ENCODE measurements at regions not wholly inside any gene's neighbourhood (a gene's known extent, or its start where the extent isn't known, plus 50 kb on each side); places are given as distances from the start of the nearest gene placed in this dataset.
A peak's percentile ranks its signal among the peaks of the same experiment; 100 is the strongest.

GRCh38 chr13:107203146-107203847 lies 635.4 kb upstream of the ARGLU1 start:
- no peak overlapping the region for H3K9ac ChIP-seq (ENCODE audit: extremely low read depth, insufficient read length, low read length)
- no peak overlapping the region; a peak in 1 of 5 replicates for H3K4me3 Mint-ChIP-seq
- H3K23me2 ChIP-seq (ENCODE audit: insufficient read length, low read depth, low read length, poor library complexity, severe bottlenecking): no peaks in the 10 kb centered on the region
- no peak overlapping the region for H3K56ac ChIP-seq (ENCODE audit: insufficient read length, low read depth, low read length)
- H4K8ac ChIP-seq (replicated peaks; ENCODE audit: insufficient read length, low read depth, low read length): no peak overlapping the region
- H4K91ac ChIP-seq (ENCODE audit: insufficient read length, low read depth, low read length): no peak overlapping the region
- no peaks in the 10 kb centered on the region for H3K36me3 Mint-ChIP-seq (ENCODE audit: insufficient read depth in 1 of 3, low read depth in 3 of 3)
- no peak overlapping the region for H2AFZ ChIP-seq (ENCODE audit: low read length)
- H2BK5ac ChIP-seq (ENCODE audit: insufficient read length, low read length): no peak overlapping the region
- no CpG with 5 or more reads among the region's 11 CpGs for WGBS (ENCODE audit: extremely low coverage, insufficient read length, low lambda C conversion rate)
- no peak overlapping the region for H3K4ac ChIP-seq (ENCODE audit: low read depth, low read length)
- no peaks in the 10 kb centered on the region; the same call in 1 of the 2 replicates for H3K27me3 Mint-ChIP-seq (ENCODE audit: low read depth)
- no peak overlapping the region for H3K18ac ChIP-seq (ENCODE audit: insufficient read length, low read depth, low read length)
- H2AK5ac ChIP-seq (ENCODE audit: insufficient read length, low read length): no peak overlapping the region
- H3K9me3 Mint-ChIP-seq: no peaks in the 10 kb centered on the region
- no peak overlapping the region for H3K27ac Mint-ChIP-seq
- peak; percentile 78 for TF ChIP-seq CTCF (conservative IDR thresholded peaks at IDR 0.05)
- H3K9me3 ChIP-seq (ENCODE audit: control insufficient read depth, low read depth, low read length): no peaks in the 10 kb centered on the region
- H3K4me1 ChIP-seq (ENCODE audit: insufficient read depth, low read length): 0 out of 2 replicates have a peak, but pooled peaks cover 2% of the 10 kb centered on the region
- H2BK12ac ChIP-seq (ENCODE audit: insufficient read length, low read depth, low read length): no peak overlapping the region
- no peaks in the 10 kb centered on the region for H4K20me1 ChIP-seq (ENCODE audit: control insufficient read depth, insufficient read depth, insufficient read length)
- H2BK15ac ChIP-seq (ENCODE audit: low read depth, low read length): no peak overlapping the region
- H3K79me2 ChIP-seq (ENCODE audit: insufficient read depth, low read length): no peaks in the 10 kb centered on the region
- no peaks in the 10 kb centered on the region for H3K79me1 ChIP-seq (ENCODE audit: insufficient read depth, low read depth, low read length, poor library complexity, severe bottlenecking)
- no peak overlapping the region for H4K5ac ChIP-seq (ENCODE audit: insufficient read length, low read depth, low read length)
- no peaks in the 10 kb centered on the region for H3K27me3 ChIP-seq (ENCODE audit: insufficient read depth, low read length)
- H3K4me2 ChIP-seq (ENCODE audit: insufficient read depth, insufficient read length, low read length): no peak overlapping the region
- H3K27ac ChIP-seq (ENCODE audit: insufficient read length, low read depth, low read length): no peak overlapping the region
- no peak overlapping the region for H3K23ac ChIP-seq (ENCODE audit: insufficient read length, low read depth, low read length)
- DNase-seq: peak; percentile 70
- H3T11ph ChIP-seq (ENCODE audit: low read length): no peak overlapping the region
- no peak overlapping the region for H3K14ac ChIP-seq (ENCODE audit: insufficient read depth, low read length)
- no peak overlapping the region for H2BK120ac ChIP-seq (ENCODE audit: low read depth, low read length, poor library complexity, severe bottlenecking)
- no peak overlapping the region for H2BK20ac ChIP-seq (ENCODE audit: low read depth, low read length, poor library complexity, severe bottlenecking)
- peaks cover 13 to 18% of the 10 kb centered on the region in 2 experiments for H3K4me1 Mint-ChIP-seq

All from H9 (cell line).